ENCODE measurements at regions not wholly inside any gene's neighbourhood (a gene's known extent, or its start where the extent isn't known, plus 50 kb on each side); places are given as distances from the start of the nearest gene placed in this dataset.

DNA sequence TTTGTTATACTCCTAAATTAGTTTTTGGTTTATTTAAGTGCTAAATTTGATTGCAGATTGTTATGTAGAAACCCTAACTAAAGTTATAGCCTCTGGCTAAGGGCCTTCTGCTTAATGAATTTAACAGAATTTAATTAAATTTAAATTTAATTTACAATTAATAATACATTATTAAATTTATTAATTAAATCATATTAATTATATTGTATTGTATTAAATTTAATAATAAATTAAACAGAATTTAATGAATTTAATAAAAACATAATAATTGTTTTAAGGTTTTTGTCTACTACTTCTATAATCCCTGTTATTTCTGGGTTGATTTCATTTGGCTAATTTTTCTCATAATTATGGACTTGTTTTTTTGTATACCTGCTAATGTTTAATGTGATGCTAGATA is 141.9 kb upstream of the TECRL start:
- H3K4me1 ChIP-seq (ENCODE audit: control insufficient read depth, insufficient read depth, low read length) = no peaks in the 10 kb centered on the region
- H3K27me3 ChIP-seq (ENCODE audit: control insufficient read depth, insufficient read depth, low read length) = no peaks in the 10 kb centered on the region
- no peak overlapping the region for H3K4me3 ChIP-seq (ENCODE audit: low read depth, low read length)
- no peak for DNase-seq (ENCODE audit: low read depth in 4 of 6, low spot score in 6 of 6)
- no peaks in the 10 kb centered on the region for H3K36me3 ChIP-seq (ENCODE audit: control insufficient read depth, insufficient read depth, low read length)
- no peak overlapping the region for H3K27ac ChIP-seq (ENCODE audit: low read depth, low read length)
- H3K9me3 ChIP-seq (ENCODE audit: control insufficient read depth, insufficient read depth, low read length) = no peaks in the 10 kb centered on the region

DNA sequence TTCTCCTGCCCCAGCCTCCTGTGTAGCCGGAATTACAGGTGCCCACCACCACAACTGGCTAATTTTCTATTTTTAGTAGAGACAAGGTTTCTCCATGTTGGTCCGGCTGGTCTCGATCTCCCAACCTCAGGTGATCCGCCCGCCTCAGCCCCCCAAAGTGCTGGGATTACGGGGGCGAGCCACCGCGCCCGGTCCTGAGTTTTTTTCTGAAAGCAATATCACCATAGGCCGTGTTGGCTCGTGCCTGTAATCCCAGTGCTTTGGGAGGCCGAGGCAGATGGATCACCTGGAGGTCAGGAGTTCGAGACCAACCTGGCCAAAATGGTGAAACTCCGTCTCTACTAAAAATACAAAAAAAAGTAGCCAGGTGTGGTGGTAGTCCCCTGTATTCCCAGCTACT is 136.3 kb upstream of the TECRL start:
- 93% methylated on average over 13 of the region's 15 CpGs for WGBS (ENCODE audit: insufficient coverage)
- Histone ChIP-seq H3K27ac (ENCODE audit: low read depth, low read length) (no peak overlapping the region), H3K9me3 (ENCODE audit: control insufficient read depth, insufficient read depth, low read length) (no peaks in the 10 kb centered on the region), H3K4me1 (ENCODE audit: control insufficient read depth, insufficient read depth, low read length) (no peaks in the 10 kb centered on the region), H3K27me3 (ENCODE audit: control insufficient read depth, insufficient read depth, low read length) (no peaks in the 10 kb centered on the region), H3K36me3 (ENCODE audit: control insufficient read depth, insufficient read depth, low read length) (no peaks in the 10 kb centered on the region), H3K4me3 (ENCODE audit: low read depth, low read length) (no peak overlapping the region)
- DNase-seq (ENCODE audit: low read depth in 4 of 6, low spot score in 6 of 6) = no peak

DNA sequence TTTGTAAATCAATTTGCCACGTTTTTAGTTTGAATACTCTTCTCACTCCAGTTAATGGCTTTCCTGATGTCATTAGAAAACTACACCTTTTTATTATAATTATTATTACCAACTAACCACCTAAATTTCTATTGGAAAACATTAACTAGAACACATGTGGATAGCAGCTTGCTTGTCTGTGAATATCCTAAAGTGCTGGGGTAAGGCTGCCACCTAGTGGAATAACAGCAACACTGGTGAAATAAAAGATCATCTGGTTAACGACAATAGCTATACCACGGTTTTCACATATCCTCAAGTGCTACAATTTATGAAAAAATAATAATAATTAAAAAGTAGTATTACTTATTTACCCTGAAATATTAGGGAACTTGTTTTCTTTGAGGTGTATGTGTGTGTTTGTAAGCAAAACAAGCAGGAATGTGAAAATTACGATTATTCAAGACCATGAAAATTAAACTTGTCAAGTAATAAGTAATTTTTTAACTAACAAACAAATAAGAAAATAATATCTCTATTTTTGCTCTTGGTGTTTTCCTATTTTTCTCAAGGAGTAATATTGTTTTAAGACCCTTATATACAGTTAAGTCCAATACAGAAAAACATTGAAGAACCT is 130.1 kb upstream of the TECRL start:
- Histone ChIP-seq H3K27ac (ENCODE audit: low read depth, low read length) (no peak overlapping the region), H3K4me1 (ENCODE audit: control insufficient read depth, insufficient read depth, low read length) (no peaks in the 10 kb centered on the region), H3K9me3 (ENCODE audit: control insufficient read depth, insufficient read depth, low read length) (no peaks in the 10 kb centered on the region), H3K36me3 (ENCODE audit: control insufficient read depth, insufficient read depth, low read length) (no peaks in the 10 kb centered on the region), H3K4me3 (ENCODE audit: low read depth, low read length) (no peak overlapping the region), H3K27me3 (ENCODE audit: control insufficient read depth, insufficient read depth, low read length) (no peaks in the 10 kb centered on the region)
- peak; percentile 57 to 95 (median 67) for DNase-seq (ENCODE audit: low read depth in 4 of 6, low spot score in 6 of 6)
- no CpG with 5 or more reads among the region's 4 CpGs for WGBS (ENCODE audit: insufficient coverage)

DNA sequence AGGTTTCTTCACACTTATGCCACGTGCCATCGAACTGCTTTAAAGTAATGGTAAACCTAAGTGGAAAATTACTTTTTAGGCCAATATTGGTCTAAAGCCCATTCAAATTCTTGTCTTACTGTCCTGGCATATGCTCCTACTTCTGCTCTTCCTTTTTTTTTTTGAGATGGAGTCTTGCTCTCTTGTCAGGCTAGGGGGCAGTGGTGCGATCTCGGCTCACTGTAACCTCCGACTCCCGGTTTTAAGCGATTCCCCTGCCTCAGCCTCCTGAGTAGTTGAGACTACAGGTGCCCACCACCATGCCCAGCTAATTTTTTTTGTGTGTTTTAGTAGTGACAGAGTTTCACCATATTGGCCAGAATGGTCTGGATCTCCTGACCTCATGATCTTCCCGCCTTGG is 129.0 kb upstream of the TECRL start:
- DNase-seq (ENCODE audit: low read depth in 4 of 6, low spot score in 6 of 6) = no peak
- WGBS (ENCODE audit: insufficient coverage) = 100% methylated on average over 1 of the region's 8 CpGs
- Histone ChIP-seq H3K4me3 (ENCODE audit: low read depth, low read length) (no peak overlapping the region), H3K27me3 (ENCODE audit: control insufficient read depth, insufficient read depth, low read length) (no peaks in the 10 kb centered on the region), H3K36me3 (ENCODE audit: control insufficient read depth, insufficient read depth, low read length) (no peaks in the 10 kb centered on the region), H3K4me1 (ENCODE audit: control insufficient read depth, insufficient read depth, low read length) (no peaks in the 10 kb centered on the region), H3K27ac (ENCODE audit: low read depth, low read length) (no peak overlapping the region), H3K9me3 (ENCODE audit: control insufficient read depth, insufficient read depth, low read length) (no peaks in the 10 kb centered on the region)

DNA sequence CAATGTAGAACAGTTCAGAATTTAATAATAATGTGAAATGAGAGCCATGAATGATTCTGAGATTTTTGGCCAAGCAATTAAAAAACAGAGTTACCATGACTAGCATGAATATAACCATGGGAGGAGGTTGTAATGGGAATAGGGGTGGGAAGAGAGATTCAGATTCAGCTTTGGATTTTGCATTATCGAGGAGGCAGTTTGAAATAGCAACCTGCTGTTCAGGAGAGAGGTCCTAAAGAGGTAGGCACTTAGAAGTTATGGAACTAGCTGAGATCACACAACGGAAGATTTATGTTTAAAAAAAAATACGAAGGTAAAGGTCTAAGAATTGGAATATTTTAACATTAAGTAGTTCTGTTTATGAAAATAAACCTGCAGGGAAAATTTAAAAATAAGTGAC is 124.4 kb upstream of the TECRL start:
- DNase-seq (ENCODE audit: low read depth in 4 of 6, low spot score in 6 of 6) = no peak
- no peak overlapping the region for H3K27ac ChIP-seq (ENCODE audit: low read depth, low read length)
- WGBS (ENCODE audit: insufficient coverage) = 97% methylated on average over 3 of the region's 3 CpGs
- no peaks in the 10 kb centered on the region for H3K4me1 ChIP-seq (ENCODE audit: control insufficient read depth, insufficient read depth, low read length)
- no peaks in the 10 kb centered on the region for H3K36me3 ChIP-seq (ENCODE audit: control insufficient read depth, insufficient read depth, low read length)
- H3K27me3 ChIP-seq (ENCODE audit: control insufficient read depth, insufficient read depth, low read length) = no peaks in the 10 kb centered on the region
- H3K4me3 ChIP-seq (ENCODE audit: low read depth, low read length) = no peak overlapping the region
- H3K9me3 ChIP-seq (ENCODE audit: control insufficient read depth, insufficient read depth, low read length) = no peaks in the 10 kb centered on the region

DNA sequence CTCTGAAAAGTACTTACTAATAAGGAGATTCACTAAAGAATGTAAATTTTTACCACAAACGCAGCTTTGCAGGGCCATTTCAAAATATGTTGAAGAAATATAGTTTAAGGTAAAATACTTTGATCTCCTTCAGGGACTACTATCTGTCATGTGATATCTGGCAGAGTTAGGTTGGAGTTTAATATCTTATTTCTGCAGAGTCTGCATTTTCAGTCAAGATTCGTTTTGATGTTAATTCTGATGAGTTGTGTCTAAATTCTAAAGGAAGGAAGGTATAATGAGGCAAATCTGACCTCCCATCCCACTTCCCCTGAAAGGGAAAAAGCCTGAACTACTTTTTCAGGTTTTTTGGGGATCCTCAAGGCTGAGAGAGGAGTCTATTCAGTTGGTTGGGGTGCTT is 123.9 kb upstream of the TECRL start:
- Histone ChIP-seq H3K4me3 (ENCODE audit: low read depth, low read length) (no peak overlapping the region), H3K36me3 (ENCODE audit: control insufficient read depth, insufficient read depth, low read length) (no peaks in the 10 kb centered on the region), H3K27ac (ENCODE audit: low read depth, low read length) (no peak overlapping the region), H3K4me1 (ENCODE audit: control insufficient read depth, insufficient read depth, low read length) (no peaks in the 10 kb centered on the region), H3K9me3 (ENCODE audit: control insufficient read depth, insufficient read depth, low read length) (no peaks in the 10 kb centered on the region), H3K27me3 (ENCODE audit: control insufficient read depth, insufficient read depth, low read length) (no peaks in the 10 kb centered on the region)
- DNase-seq (ENCODE audit: low read depth in 4 of 6, low spot score in 6 of 6) = no peak
- WGBS (ENCODE audit: insufficient coverage) = no CpG with 5 or more reads among the region's 2 CpGs

DNA sequence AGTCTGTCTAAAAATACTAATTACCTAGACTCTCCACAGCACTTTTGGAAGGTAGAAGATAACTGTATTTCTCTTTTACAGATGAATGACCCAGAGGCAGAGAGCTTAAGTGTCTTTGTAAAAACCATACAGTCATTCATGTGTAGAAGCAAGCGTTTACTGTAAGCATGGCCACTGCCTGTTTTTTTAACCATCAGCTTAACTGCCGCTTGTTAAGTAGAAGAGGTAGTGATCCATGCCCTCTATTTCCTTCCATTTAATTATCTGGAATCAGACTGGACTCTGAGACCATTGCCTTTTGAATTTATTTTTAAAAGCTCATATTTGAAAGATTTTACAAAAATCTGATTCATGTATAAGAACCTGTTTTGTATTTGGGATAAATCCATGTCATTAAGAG is 111.2 kb upstream of the TECRL start:
- no peaks in the 10 kb centered on the region for H3K27me3 ChIP-seq (ENCODE audit: control insufficient read depth, insufficient read depth, low read length)
- H3K9me3 ChIP-seq (ENCODE audit: control insufficient read depth, insufficient read depth, low read length) = no peaks in the 10 kb centered on the region
- peak in 1 of 6 donors; percentile 19 for DNase-seq (ENCODE audit: low read depth in 4 of 6, low spot score in 6 of 6)
- WGBS (ENCODE audit: insufficient coverage) = no CpG with 5 or more reads among the region's 2 CpGs
- H3K36me3 ChIP-seq (ENCODE audit: control insufficient read depth, insufficient read depth, low read length) = no peaks in the 10 kb centered on the region
- no peak overlapping the region for H3K4me3 ChIP-seq (ENCODE audit: low read depth, low read length)
- no peak overlapping the region for H3K27ac ChIP-seq (ENCODE audit: low read depth, low read length)
- no peaks in the 10 kb centered on the region for H3K4me1 ChIP-seq (ENCODE audit: control insufficient read depth, insufficient read depth, low read length)

DNA sequence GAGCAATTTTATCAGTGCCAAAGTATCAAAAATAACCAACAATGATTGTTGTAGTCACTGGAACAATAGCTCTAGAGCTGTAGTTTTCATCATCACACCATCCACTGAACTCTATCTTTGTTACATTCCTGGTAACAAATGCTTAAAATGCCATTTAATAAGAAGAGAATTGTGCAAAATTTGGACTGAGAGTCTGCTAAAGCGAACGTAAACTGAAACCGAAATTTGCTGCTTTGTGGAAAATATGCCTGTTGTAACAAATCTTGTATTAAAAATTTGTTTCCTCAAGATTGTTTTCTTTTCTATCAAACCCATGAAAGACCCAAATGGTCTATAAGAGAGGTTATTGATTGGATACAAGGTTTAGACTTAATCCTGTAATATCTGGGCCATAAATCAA is 109.3 kb upstream of the TECRL start:
- Histone ChIP-seq H3K36me3 (ENCODE audit: control insufficient read depth, insufficient read depth, low read length) (no peaks in the 10 kb centered on the region), H3K4me1 (ENCODE audit: control insufficient read depth, insufficient read depth, low read length) (no peaks in the 10 kb centered on the region), H3K4me3 (ENCODE audit: low read depth, low read length) (no peak overlapping the region), H3K9me3 (ENCODE audit: control insufficient read depth, insufficient read depth, low read length) (no peaks in the 10 kb centered on the region), H3K27me3 (ENCODE audit: control insufficient read depth, insufficient read depth, low read length) (no peaks in the 10 kb centered on the region), H3K27ac (ENCODE audit: low read depth, low read length) (no peak overlapping the region)
- no CpG with 5 or more reads among the region's 3 CpGs for WGBS (ENCODE audit: insufficient coverage)
- DNase-seq (ENCODE audit: low read depth in 4 of 6, low spot score in 6 of 6) = no peak

DNA sequence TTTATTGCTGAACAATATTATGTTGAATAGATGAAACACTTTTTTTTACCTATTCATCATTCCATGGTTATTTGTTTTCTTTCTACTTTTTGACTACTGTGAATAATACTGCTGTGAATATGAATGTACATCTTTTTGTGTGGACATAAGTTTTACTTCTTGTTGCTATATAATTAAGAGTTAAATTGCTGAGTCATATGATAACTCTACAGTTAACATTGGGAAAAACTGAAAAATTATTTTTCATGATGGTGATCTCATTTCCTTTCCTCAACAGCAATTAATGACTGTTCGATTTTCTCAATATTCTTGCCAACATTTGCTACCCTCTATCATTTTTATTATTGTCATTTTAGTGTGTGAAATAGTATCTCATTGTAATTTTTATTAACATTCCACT is 106.9 kb upstream of the TECRL start:
- H3K9me3 ChIP-seq (ENCODE audit: control insufficient read depth, insufficient read depth, low read length) = no peaks in the 10 kb centered on the region
- H3K27ac ChIP-seq (ENCODE audit: low read depth, low read length) = no peak overlapping the region
- H3K36me3 ChIP-seq (ENCODE audit: control insufficient read depth, insufficient read depth, low read length) = no peaks in the 10 kb centered on the region
- no peak overlapping the region for H3K4me3 ChIP-seq (ENCODE audit: low read depth, low read length)
- H3K4me1 ChIP-seq (ENCODE audit: control insufficient read depth, insufficient read depth, low read length) = no peaks in the 10 kb centered on the region
- DNase-seq (ENCODE audit: low read depth in 4 of 6, low spot score in 6 of 6) = no peak
- no peaks in the 10 kb centered on the region for H3K27me3 ChIP-seq (ENCODE audit: control insufficient read depth, insufficient read depth, low read length)
- WGBS (ENCODE audit: insufficient coverage) = no CpG with 5 or more reads among the region's 1 CpG

DNA sequence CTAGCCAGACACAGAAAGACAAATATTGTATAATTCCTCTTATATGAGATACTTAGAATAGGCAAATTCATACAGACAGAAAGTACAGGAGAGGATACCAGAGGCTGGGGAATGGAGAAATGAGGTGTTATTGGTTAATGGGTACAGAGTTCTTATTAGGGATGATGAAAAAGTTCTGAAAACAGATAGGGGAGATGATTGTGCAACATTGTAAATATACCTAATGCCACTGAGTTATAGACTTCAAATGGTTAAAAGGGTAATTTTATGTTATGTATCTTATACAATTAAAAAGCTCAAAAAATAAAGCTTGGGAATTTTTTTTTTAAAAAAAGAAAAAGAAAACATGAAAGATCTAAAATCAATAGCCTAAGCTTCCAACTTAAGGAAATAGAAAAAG is 98.8 kb upstream of the TECRL start:
- H3K4me3 ChIP-seq (ENCODE audit: low read depth, low read length) = no peak overlapping the region
- H3K9me3 ChIP-seq (ENCODE audit: control insufficient read depth, insufficient read depth, low read length) = no peaks in the 10 kb centered on the region
- H3K27me3 ChIP-seq (ENCODE audit: control insufficient read depth, insufficient read depth, low read length) = no peaks in the 10 kb centered on the region
- no peaks in the 10 kb centered on the region for H3K36me3 ChIP-seq (ENCODE audit: control insufficient read depth, insufficient read depth, low read length)
- no peak overlapping the region for H3K27ac ChIP-seq (ENCODE audit: low read depth, low read length)
- DNase-seq (ENCODE audit: low read depth in 4 of 6, low spot score in 6 of 6) = no peak
- no peaks in the 10 kb centered on the region for H3K4me1 ChIP-seq (ENCODE audit: control insufficient read depth, insufficient read depth, low read length)
